GM19023 (cell line): ENCODE measurements at regions not wholly inside any gene's neighbourhood (a gene's known extent, or its start where the extent isn't known, plus 50 kb on each side); places are given as distances from the start of the nearest gene placed in this dataset.
"Not testable (repeated sequence)": the region's sequence is repeated elsewhere in the genome, so short reads cannot be mapped to it uniquely, and the experiment has no call there.

Experiments used
- ATAC-seq: cut with Tn5 transposase; IDR thresholded peaks from one replicate; pipeline ENCODE4 v1.9.1; 2021; ENCODE audit warnings: mild to moderate bottlenecking, moderate library complexity; ENCODE audit not compliant: unreplicated experiment

GRCh38 chr6:68575765-68576439 lies 59.2 kb upstream of the ADGRB3 start:
- no peak for ATAC-seq

GRCh38 chr6:68572975-68573374 lies 62.1 kb upstream of the ADGRB3 start:
- peak; percentile 25 for ATAC-seq

- peak; percentile 81 for ATAC-seq
Measured at GRCh38 chr6:68572525-68572924, 62.6 kb upstream of the ADGRB3 start.

- no peak for ATAC-seq
Measured at GRCh38 chr6:68559716-68560115, 75.4 kb upstream of the ADGRB3 start.

GRCh38 chr6:68559070-68559469 lies 76.0 kb upstream of the ADGRB3 start:
- no peak for ATAC-seq

GRCh38 chr6:68546620-68547019 lies 88.5 kb upstream of the ADGRB3 start:
- ATAC-seq: no peak

- ATAC-seq: no peak
Measured at GRCh38 chr6:68544450-68544849, 90.6 kb upstream of the ADGRB3 start.

GRCh38 chr6:68533339-68533795 lies 101.7 kb upstream of the ADGRB3 start:
- no peak for ATAC-seq

- no peak for ATAC-seq
Measured at GRCh38 chr6:68527691-68528090, 107.4 kb upstream of the ADGRB3 start.

GRCh38 chr6:68506911-68507310 lies 128.2 kb upstream of the ADGRB3 start:
- no peak for ATAC-seq

GRCh38 chr6:68502946-68503345 lies 132.1 kb upstream of the ADGRB3 start:
- no peak for ATAC-seq

GRCh38 chr6:68497927-68498326 lies 137.2 kb upstream of the ADGRB3 start:
- no peak for ATAC-seq

GRCh38 chr6:68494880-68495279 lies 140.2 kb upstream of the ADGRB3 start:
- not testable (repeated sequence) for ATAC-seq

GRCh38 chr6:68476611-68477010 lies 158.5 kb upstream of the ADGRB3 start:
- ATAC-seq: no peak

- ATAC-seq: no peak
Measured at GRCh38 chr6:68473433-68474210, 161.5 kb upstream of the ADGRB3 start.

GRCh38 chr6:68468244-68468884 lies 166.7 kb upstream of the ADGRB3 start:
- no peak for ATAC-seq

GRCh38 chr6:68458447-68458846 lies 176.6 kb upstream of the ADGRB3 start:
- no peak for ATAC-seq

- no peak for ATAC-seq
Measured at GRCh38 chr6:68447112-68447511, 188.0 kb upstream of the ADGRB3 start.

GRCh38 chr6:68445926-68446325 lies 189.2 kb upstream of the ADGRB3 start:
- ATAC-seq: no peak

GRCh38 chr6:68443704-68444103 lies 191.4 kb upstream of the ADGRB3 start:
- no peak for ATAC-seq

- ATAC-seq: no peak
Measured at GRCh38 chr6:68427630-68428029, 207.5 kb upstream of the ADGRB3 start.

GRCh38 chr6:68410021-68410420 lies 225.1 kb upstream of the ADGRB3 start:
- ATAC-seq: no peak
